ENCODE measurements at regions not wholly inside any gene's neighbourhood (a gene's known extent, or its start where the extent isn't known, plus 50 kb on each side); places are given as distances from the start of the nearest gene placed in this dataset.

- TF ChIP-seq, protein P1, sequence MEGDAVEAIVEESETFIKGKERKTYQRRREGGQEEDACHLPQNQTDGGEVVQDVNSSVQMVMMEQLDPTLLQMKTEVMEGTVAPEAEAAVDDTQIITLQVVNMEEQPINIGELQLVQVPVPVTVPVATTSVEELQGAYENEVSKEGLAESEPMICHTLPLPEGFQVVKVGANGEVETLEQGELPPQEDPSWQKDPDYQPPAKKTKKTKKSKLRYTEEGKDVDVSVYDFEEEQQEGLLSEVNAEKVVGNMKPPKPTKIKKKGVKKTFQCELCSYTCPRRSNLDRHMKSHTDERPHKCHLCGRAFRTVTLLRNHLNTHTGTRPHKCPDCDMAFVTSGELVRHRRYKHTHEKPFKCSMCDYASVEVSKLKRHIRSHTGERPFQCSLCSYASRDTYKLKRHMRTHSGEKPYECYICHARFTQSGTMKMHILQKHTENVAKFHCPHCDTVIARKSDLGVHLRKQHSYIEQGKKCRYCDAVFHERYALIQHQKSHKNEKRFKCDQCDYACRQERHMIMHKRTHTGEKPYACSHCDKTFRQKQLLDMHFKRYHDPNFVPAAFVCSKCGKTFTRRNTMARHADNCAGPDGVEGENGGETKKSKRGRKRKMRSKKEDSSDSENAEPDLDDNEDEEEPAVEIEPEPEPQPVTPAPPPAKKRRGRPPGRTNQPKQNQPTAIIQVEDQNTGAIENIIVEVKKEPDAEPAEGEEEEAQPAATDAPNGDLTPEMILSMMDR (IDR thresholded peaks at IDR 0.05; ENCODE audit: insufficient read depth, low read depth, low read length), result no peak
- TF ChIP-seq EZH2 (IDR thresholded peaks at IDR 0.05; ENCODE audit: insufficient read depth, low read length), result no peak
Observed at GRCh38 chr1:10942542-10942912, 69.9 kb upstream of the TARDBP start.
